NCI-H524 (cell line): ENCODE measurements at regions not wholly inside any gene's neighbourhood (a gene's known extent, or its start where the extent isn't known, plus 50 kb on each side); places are given as distances from the start of the nearest gene placed in this dataset.
"Not testable (repeated sequence)": the region's sequence is repeated elsewhere in the genome, so short reads cannot be mapped to it uniquely, and the experiment has no call there.

Experiments used
- DNase-seq, 2 experiments: peaks; one replicate each; lab custom pipeline; 2025; lab: John Stamatoyannopoulos, UW

GRCh38 chr18:46226461-46226860 is 122.3 kb downstream of the HAUS1 start:
- DNase-seq: no peak

- not testable (repeated sequence) for DNase-seq
These were observed 125.5 kb downstream of the HAUS1 start for GRCh38 chr18:46229641-46230040.

GRCh38 chr18:46236156-46236555 is 132.0 kb downstream of the HAUS1 start:
- no peak for DNase-seq

DNA sequence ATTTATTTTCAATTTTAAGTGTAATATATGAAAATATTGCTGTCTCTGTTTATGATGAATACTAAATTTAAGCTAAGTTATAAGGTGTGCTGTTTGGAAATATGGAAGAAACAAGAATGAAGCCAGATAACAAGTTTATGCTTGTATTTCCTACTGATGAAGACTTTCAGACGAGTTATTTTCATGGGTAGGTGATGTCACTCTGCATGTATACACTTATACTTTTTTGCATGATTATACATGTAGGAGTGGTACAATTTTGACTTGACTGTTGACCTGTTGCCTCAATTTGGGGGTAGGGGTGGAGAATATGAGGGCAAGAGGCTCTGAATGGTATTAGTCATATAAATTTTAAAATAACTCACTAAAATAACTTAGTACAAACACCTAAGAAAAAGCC is 133.7 kb downstream of the HAUS1 start:
- no peak for DNase-seq

- DNase-seq: no peak
These were observed 135.4 kb downstream of the HAUS1 start for GRCh38 chr18:46239549-46239948.

GRCh38 chr18:46239998-46240397 is 135.8 kb downstream of the HAUS1 start:
- no peak for DNase-seq

- not testable (repeated sequence) for DNase-seq
These were observed 137.2 kb downstream of the HAUS1 start for GRCh38 chr18:46241393-46241792.

- DNase-seq: no peak
These were observed 138.0 kb downstream of the HAUS1 start for GRCh38 chr18:46242183-46242582.

GRCh38 chr18:46243095-46243494 is 138.9 kb downstream of the HAUS1 start:
- DNase-seq: no peak

- DNase-seq: no peak
These were observed 139.5 kb downstream of the HAUS1 start for GRCh38 chr18:46243673-46244072.

- no peak for DNase-seq
These were observed 141.9 kb downstream of the HAUS1 start for GRCh38 chr18:46246101-46246500.

GRCh38 chr18:46247942-46248341 is 143.8 kb downstream of the HAUS1 start:
- no peak for DNase-seq

DNA sequence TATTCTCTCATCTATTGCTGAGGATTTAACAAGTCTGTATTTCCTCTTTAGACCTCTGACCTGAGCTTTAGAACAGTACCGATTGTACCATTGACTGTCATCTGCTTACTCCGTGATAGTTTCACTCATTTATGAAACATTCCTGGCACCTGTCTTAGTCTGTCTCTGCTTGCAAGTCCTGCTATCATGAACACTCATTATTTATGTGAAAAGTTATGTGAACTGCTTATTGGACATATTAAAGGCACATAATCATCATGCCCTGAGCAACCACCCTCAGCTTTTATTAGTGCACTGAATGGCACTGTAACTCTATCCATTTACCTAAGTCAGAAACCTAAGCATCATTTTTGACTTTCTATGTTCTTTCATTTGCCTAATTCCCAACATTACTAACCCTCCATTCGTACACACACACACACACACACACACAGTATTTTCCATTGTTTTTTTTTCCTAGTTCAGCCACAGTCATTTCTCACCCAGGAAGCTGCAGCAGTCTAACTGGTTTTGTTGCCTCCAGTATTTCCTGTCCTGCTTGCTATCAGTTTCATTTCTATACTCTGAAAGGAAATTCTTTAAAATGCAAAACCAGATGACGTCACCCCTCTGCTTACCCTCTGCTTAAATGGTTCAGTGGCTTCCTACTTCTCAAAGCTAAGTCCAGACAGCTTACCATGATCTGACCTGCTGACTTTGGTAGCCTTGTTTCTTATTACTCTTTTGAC is 146.1 kb downstream of the HAUS1 start:
- no peak for DNase-seq

DNA sequence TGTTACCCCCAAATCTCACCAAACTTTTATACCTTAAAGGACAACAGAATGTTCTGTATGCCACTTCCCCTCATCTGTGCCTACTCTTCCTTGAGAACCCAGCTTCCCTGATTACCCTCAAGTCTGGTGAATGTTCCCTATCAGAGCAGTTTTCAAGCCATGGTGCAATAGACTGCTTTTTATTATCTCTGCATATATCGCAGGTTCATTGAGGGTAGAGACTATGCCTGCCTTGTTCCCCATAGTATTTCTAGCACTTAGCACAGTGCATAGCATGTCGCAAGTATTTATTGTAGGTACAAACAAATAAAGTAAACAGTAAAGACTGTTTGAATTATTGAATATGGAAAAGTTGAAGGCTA is 146.6 kb downstream of the HAUS1 start:
- DNase-seq: no peak

- no peak for DNase-seq
These were observed 148.6 kb downstream of the HAUS1 start for GRCh38 chr18:46252759-46253158.

DNA sequence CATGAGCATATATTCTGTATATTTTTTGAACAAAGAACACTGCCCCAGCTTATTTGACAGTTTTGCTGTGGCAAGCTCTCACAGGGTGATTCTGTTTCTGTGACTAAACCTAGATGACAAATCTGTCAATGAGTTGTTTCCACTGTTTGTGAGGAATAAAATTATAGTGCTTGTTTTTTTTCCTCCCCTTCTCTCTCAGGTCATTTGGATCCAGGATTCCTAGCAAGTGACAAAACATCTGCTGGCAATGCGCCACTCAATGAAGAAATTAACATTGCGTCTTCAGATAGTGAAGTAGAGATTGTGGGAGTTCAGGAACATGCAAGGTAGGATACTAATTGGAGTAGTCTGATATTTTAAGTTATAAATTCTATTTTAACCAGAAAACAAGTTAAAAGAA is 149.3 kb downstream of the HAUS1 start:
- no peak for DNase-seq

GRCh38 chr18:46256078-46256477 is 151.9 kb downstream of the HAUS1 start:
- no peak for DNase-seq

- DNase-seq: no peak
These were observed 153.2 kb downstream of the HAUS1 start for GRCh38 chr18:46257366-46257765.

- DNase-seq: no peak
These were observed 156.1 kb downstream of the HAUS1 start for GRCh38 chr18:46260016-46260878.

DNA sequence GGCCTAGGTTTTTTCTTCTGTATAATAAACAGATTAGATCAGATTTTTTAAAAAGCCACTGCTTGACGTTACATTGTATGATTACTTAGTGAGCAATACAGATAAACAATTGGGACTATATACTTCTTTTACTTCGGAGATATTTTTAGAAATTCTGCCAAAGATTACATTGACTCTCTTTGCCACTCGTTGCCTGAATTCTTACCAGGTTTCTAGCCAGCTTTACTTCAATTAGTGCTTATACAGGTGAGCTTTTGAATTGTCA is 156.6 kb downstream of the HAUS1 start:
- no peak for DNase-seq

DNA sequence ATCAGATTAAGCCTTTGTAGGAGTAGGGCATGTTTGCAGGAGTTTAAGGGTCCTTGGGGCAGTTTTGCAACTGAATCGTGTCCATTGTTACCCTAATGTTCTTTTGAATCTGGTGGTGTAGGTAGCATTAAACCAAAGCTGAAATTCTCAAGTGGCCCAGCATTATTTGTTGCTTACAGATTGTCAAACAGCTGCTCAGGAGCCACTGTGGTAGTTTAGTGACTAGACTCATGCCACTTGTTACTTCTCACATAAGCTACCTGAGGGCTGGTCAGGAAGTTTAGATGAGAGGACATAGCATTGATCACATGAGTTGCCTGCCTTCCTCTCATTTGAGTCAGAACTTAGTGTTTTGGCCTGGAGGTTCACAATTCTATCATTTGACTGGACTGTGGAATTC is 157.6 kb downstream of the HAUS1 start:
- DNase-seq: no peak

DNA sequence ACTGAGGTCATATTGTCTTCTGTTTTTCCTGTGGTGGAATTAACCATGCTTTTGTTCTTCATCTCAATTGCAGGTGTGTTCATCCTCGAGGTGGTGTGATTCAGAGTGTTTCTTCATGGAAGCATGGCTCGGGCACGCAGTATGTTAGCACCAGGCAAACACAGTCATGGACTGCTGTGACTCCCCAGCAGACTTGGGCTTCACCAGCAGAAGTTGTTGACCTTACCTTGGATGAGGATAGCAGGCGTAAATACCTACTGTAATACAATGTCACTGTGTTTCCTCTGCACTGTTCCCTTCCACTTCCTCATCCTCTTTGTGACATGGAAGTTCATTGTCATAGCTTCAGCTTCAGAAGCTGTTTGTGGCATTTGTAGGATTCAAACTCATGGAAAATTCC is 158.7 kb downstream of the HAUS1 start:
- no peak for DNase-seq

DNA sequence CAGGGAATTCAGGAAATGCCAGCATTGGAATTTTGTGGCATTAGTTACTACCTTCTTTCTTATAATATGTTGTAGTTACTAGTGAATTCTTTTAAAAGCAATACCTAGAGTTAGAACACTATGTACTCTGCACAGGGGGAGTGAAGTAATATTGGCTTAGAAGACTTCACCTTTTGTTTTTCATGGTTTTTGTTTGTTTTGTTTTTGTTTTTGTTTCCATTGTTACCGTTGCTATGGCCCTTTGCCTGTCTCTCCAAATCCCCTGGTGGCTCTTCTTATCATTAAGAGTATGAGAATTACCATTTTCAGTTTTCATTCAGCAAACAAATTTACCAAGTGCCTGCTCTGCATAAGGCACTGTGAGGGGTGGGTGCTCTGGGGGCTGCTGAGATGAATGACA is 160.1 kb downstream of the HAUS1 start:
- DNase-seq: no peak
